IPS DF 6.9 (cell line): ENCODE measurements at regions not wholly inside any gene's neighbourhood (a gene's known extent, or its start where the extent isn't known, plus 50 kb on each side); places are given as distances from the start of the nearest gene placed in this dataset.
"Not testable (repeated sequence)": the region's sequence is repeated elsewhere in the genome, so short reads cannot be mapped to it uniquely, and the experiment has no call there.

Experiments
- DNase-seq: peaks from one replicate; pipeline ENCODE4 v3.0.0-alpha.2; 2013; ENCODE audit warnings: low read depth, low spot score
- H3K27ac ChIP-seq: one replicate; pipeline ENCODE4 v1.5.1; 2013; ENCODE audit warnings: low read length, control low read depth
- H3K27me3 ChIP-seq: 2 replicates; pipeline ENCODE4 v1.6.1; 2013; ENCODE audit warnings: mild to moderate bottlenecking, low read length; ENCODE audit not compliant: control insufficient read depth, insufficient read depth
- H3K36me3 ChIP-seq: 2 replicates; pipeline ENCODE4 v1.6.1; 2013; ENCODE audit warnings: low read length; ENCODE audit not compliant: control insufficient read depth, insufficient read depth
- H3K4me1 ChIP-seq: 2 replicates; pipeline ENCODE4 v1.6.1; 2013; ENCODE audit warnings: low read length; ENCODE audit not compliant: control insufficient read depth, insufficient read depth
- H3K4me3 ChIP-seq: 2 replicates; pipeline ENCODE4 v1.5.1; 2013; ENCODE audit warnings: mild to moderate bottlenecking, low read length
- H3K9me3 ChIP-seq: 2 replicates; pipeline ENCODE4 v1.6.1; 2013; ENCODE audit warnings: low read length, inconsistent platforms; ENCODE audit not compliant: control insufficient read depth, insufficient read depth
- WGBS: extraction: QIAGEN DNeasy Blood & Tissue Kit; methylation state at CpG from one replicate; pipeline ENCODE4 v1.1.7; 2013; ENCODE audit warnings: mixed read lengths, missing lambda C conversion rate; ENCODE audit not compliant: insufficient read length, insufficient coverage; 5-methylcytosine and 5-hydroxymethylcytosine counted together

GRCh38 chr11:39651857-39652461, 1807.5 kb downstream of the LRRC4C start:
- Histone ChIP-seq H3K9me3 (no peaks in the 10 kb centered on the region), H3K4me3 (no peak overlapping the region), H3K27me3 (no peaks in the 10 kb centered on the region), H3K4me1 (no peaks in the 10 kb centered on the region), H3K27ac (no peak overlapping the region), H3K36me3 (no peaks in the 10 kb centered on the region)
- whole genome bisulfite sequencing, result no CpG with 5 or more reads among the region's 24 CpGs
- no peak for DNase-seq

- H3K4me1 ChIP-seq, result no peaks in the 10 kb centered on the region
- no peak overlapping the region for H3K27ac ChIP-seq
- no peaks in the 10 kb centered on the region for H3K36me3 ChIP-seq
- DNase-seq, result no peak
- WGBS, result no CpG with 5 or more reads among the region's 4 CpGs
- H3K9me3 ChIP-seq, result no peaks in the 10 kb centered on the region
- H3K27me3 ChIP-seq, result no peaks in the 10 kb centered on the region
- H3K4me3 ChIP-seq, result no peak overlapping the region
Measured at GRCh38 chr11:39641751-39642150, 1817.7 kb downstream of the LRRC4C start.

- no CpG with 5 or more reads among the region's 2 CpGs for WGBS
- Histone ChIP-seq H3K4me3 (no peak overlapping the region), H3K27ac (no peak overlapping the region), H3K9me3 (no peaks in the 10 kb centered on the region), H3K36me3 (no peaks in the 10 kb centered on the region), H3K27me3 (no peaks in the 10 kb centered on the region), H3K4me1 (no peaks in the 10 kb centered on the region)
- DNase-seq, result no peak
Measured at GRCh38 chr11:39630365-39630764, 1829.1 kb downstream of the LRRC4C start.

- Histone ChIP-seq H3K36me3 (no peaks in the 10 kb centered on the region), H3K4me1 (no peaks in the 10 kb centered on the region), H3K27me3 (no peaks in the 10 kb centered on the region), H3K9me3 (no peaks in the 10 kb centered on the region), H3K4me3 (no peak overlapping the region), H3K27ac (no peak overlapping the region)
- no peak for DNase-seq
- WGBS, result no CpG with 5 or more reads among the region's 2 CpGs
Measured at GRCh38 chr11:39628311-39628710, 1831.1 kb downstream of the LRRC4C start.

GRCh38 chr11:39620309-39620708, 1839.1 kb downstream of the LRRC4C start:
- not testable (repeated sequence) for DNase-seq, H3K36me3 ChIP-seq, H3K4me1 ChIP-seq, H3K9me3 ChIP-seq, H3K4me3 ChIP-seq, H3K27me3 ChIP-seq, H3K27ac ChIP-seq
- no CpG with 5 or more reads among the region's 3 CpGs for WGBS

- no peaks in the 10 kb centered on the region for H3K27me3 ChIP-seq
- H3K36me3 ChIP-seq, result no peaks in the 10 kb centered on the region
- H3K4me1 ChIP-seq, result no peaks in the 10 kb centered on the region
- H3K9me3 ChIP-seq, result no peaks in the 10 kb centered on the region
- WGBS, result no CpG with 5 or more reads among the region's 2 CpGs
- H3K4me3 ChIP-seq, result no peak overlapping the region
- no peak for DNase-seq
- no peak overlapping the region for H3K27ac ChIP-seq
Measured at GRCh38 chr11:39617971-39618370, 1841.5 kb downstream of the LRRC4C start.

- H3K36me3 ChIP-seq, result no peaks in the 10 kb centered on the region
- WGBS, result no CpG with 5 or more reads among the region's 1 CpG
- H3K27me3 ChIP-seq, result no peaks in the 10 kb centered on the region
- no peaks in the 10 kb centered on the region for H3K4me1 ChIP-seq
- no peak overlapping the region for H3K27ac ChIP-seq
- H3K9me3 ChIP-seq, result no peaks in the 10 kb centered on the region
- no peak for DNase-seq
- no peak overlapping the region for H3K4me3 ChIP-seq
Measured at GRCh38 chr11:39589391-39589790, 1870.1 kb downstream of the LRRC4C start.

GRCh38 chr11:39586036-39586435, 1873.4 kb downstream of the LRRC4C start:
- DNase-seq, result no peak
- no peak overlapping the region for H3K4me3 ChIP-seq
- no peaks in the 10 kb centered on the region for H3K27me3 ChIP-seq
- no peak overlapping the region for H3K27ac ChIP-seq
- no peaks in the 10 kb centered on the region for H3K4me1 ChIP-seq
- 100% methylated on average over 1 of the region's 1 CpG for whole genome bisulfite sequencing
- no peaks in the 10 kb centered on the region for H3K36me3 ChIP-seq
- no peaks in the 10 kb centered on the region for H3K9me3 ChIP-seq

- no peak overlapping the region for H3K27ac ChIP-seq
- H3K27me3 ChIP-seq, result no peaks in the 10 kb centered on the region
- no peaks in the 10 kb centered on the region for H3K36me3 ChIP-seq
- no peak for DNase-seq
- no peak overlapping the region for H3K4me3 ChIP-seq
- H3K9me3 ChIP-seq, result no peaks in the 10 kb centered on the region
- no peaks in the 10 kb centered on the region for H3K4me1 ChIP-seq
Measured at GRCh38 chr11:39571081-39571480, 1888.4 kb downstream of the LRRC4C start.

- H3K36me3 ChIP-seq, result no peaks in the 10 kb centered on the region
- H3K27ac ChIP-seq, result no peak overlapping the region
- H3K9me3 ChIP-seq, result no peaks in the 10 kb centered on the region
- no peak for DNase-seq
- no peaks in the 10 kb centered on the region for H3K27me3 ChIP-seq
- no peak overlapping the region for H3K4me3 ChIP-seq
- no peaks in the 10 kb centered on the region for H3K4me1 ChIP-seq
Measured at GRCh38 chr11:39570526-39570925, 1888.9 kb downstream of the LRRC4C start.

- no peak overlapping the region for H3K27ac ChIP-seq
- H3K27me3 ChIP-seq, result no peaks in the 10 kb centered on the region
- H3K4me1 ChIP-seq, result no peaks in the 10 kb centered on the region
- no peaks in the 10 kb centered on the region for H3K36me3 ChIP-seq
- H3K4me3 ChIP-seq, result no peak overlapping the region
- no peaks in the 10 kb centered on the region for H3K9me3 ChIP-seq
- no peak for DNase-seq
- no CpG with 5 or more reads among the region's 2 CpGs for WGBS
Measured at GRCh38 chr11:39569789-39570188, 1889.7 kb downstream of the LRRC4C start.
